Right lobe of liver (tissue), 6 donors: ENCODE measurements at regions not wholly inside any gene's neighbourhood (a gene's known extent, or its start where the extent isn't known, plus 50 kb on each side); places are given as distances from the start of the nearest gene placed in this dataset.

Experiments used
- ATAC-seq, 4 donors: fragments of 200-7000 bp; cut with Tn5 transposase; one replicate each; pipeline ENCODE4 v1.9.1; 2020; ENCODE audit warnings: mild to moderate bottlenecking in 4 of 4, moderate library complexity in 4 of 4
- DNase-seq, 3 donors: peaks; one replicate each; pipeline ENCODE4 v3.0.0-alpha.2; 2020
- H3K27ac ChIP-seq, 3 donors: fragments of 200-600 bp; one replicate each; pipeline ENCODE4 v1.8.0; 2022
- H3K27me3 ChIP-seq, 2 donors: fragments of 200-600 bp; one replicate each; pipeline ENCODE4 v1.8.0; 2022
- H3K36me3 ChIP-seq, 4 donors: fragments of 200-600 bp; sonication (generic) in 1 of 4; one replicate each; pipeline versions ENCODE4 v1.5.1 to v1.8.0; 2017 to 2022; ENCODE audit warnings: control low read depth in 1 of 4
- H3K4me1 ChIP-seq, 4 donors: fragments of 200-600 bp; sonication (generic) in 1 of 4; one replicate each; pipeline versions ENCODE4 v1.5.1 to v1.8.0; 2017 to 2022; ENCODE audit warnings: control low read depth in 1 of 4
- H3K4me3 ChIP-seq, 3 donors: fragments of 200-600 bp; one replicate each; pipeline ENCODE4 v1.8.0; 2022
- H3K9me3 ChIP-seq, 4 donors: fragments of 200-600 bp; sonication (generic) in 1 of 4; one replicate each; pipeline versions ENCODE4 v1.5.1 to v1.8.0; 2017 to 2022; ENCODE audit warnings: control low read depth in 1 of 4
- CTCF ChIP-seq, 4 donors: fragments of 200-600 bp in 3 of 4; fragments of 450-650 bp in 1 of 4; IDR thresholded peaks; one replicate each; pipeline versions ENCODE4 v1.5.1 to v1.8.0; 2016 to 2022; ENCODE audit warnings: antibody characterized with exemption in 4 of 4, mild to moderate bottlenecking in 2 of 4
- POLR2A ChIP-seq: fragments of 450-650 bp; IDR thresholded peaks from one replicate; pipeline ENCODE4 v1.6.1; 2017; ENCODE audit warnings: antibody characterized with exemption, mild to moderate bottlenecking
- WGBS: methylation state at CpG from one replicate; pipeline ENCODE4 v1.1.6; 2018; ENCODE audit warnings: low coverage, low lambda C conversion rate; ENCODE audit not compliant: insufficient coverage; ENCODE audit errors: missing lambda C conversion rate; 5-methylcytosine and 5-hydroxymethylcytosine counted together
- intact Hi-C, 2 donors: fragments of 100-400 bp; cut with DNase I; formaldehyde crosslinking; loops; one replicate each; pipeline versions ENCODE4 v1.11.2 to v1.14.1; 2022
- donor health status: DM: no; HTN: yes; CAD: no.
- donor health status: DM: no; HTN: no; CAD: no.
- donor health status: DM: no; HTN: no; CAD: no.
- donor health status: DM: no; HTN: yes; CAD: no.
- donor health status: DM: no; HTN: yes; CAD: no.

GRCh38 chr3:17911986-17912760, 169.7 kb upstream of the TBC1D5 start:
- Histone ChIP-seq H3K4me3 (no peak overlapping the region), H3K27ac (no peak overlapping the region), H3K4me1 (no peaks in the 10 kb centered on the region), H3K9me3 (no peaks in the 10 kb centered on the region), H3K36me3 (no peaks in the 10 kb centered on the region), H3K27me3 (no peaks in the 10 kb centered on the region)
- 36% methylated on average over 8 of the region's 8 CpGs for WGBS
- TF ChIP-seq CTCF (IDR thresholded peaks at IDR 0.05) (no peak), POLR2A (no peak)
- ATAC-seq (no peak), DNase-seq (no peak)
- intact Hi-C loops, result no loop called here

- intact Hi-C loops, result no loop called here
- no peaks in the 10 kb centered on the region for H3K27me3 ChIP-seq
- H3K9me3 ChIP-seq, result no peaks in the 10 kb centered on the region
- no peak overlapping the region for H3K27ac ChIP-seq
- ATAC-seq (no peak), DNase-seq (no peak)
- 31% methylated on average over 1 of the region's 1 CpG for WGBS
- no peak for TF ChIP-seq CTCF (IDR thresholded peaks at IDR 0.05)
- no peak for TF ChIP-seq POLR2A
- H3K4me3 ChIP-seq, result no peak overlapping the region
- H3K4me1 ChIP-seq, result no peaks in the 10 kb centered on the region
- H3K36me3 ChIP-seq, result no peaks in the 10 kb centered on the region
Measured at GRCh38 chr3:17910922-17911321, 168.5 kb upstream of the TBC1D5 start.

GRCh38 chr3:17909714-17910113, 167.3 kb upstream of the TBC1D5 start:
- H3K36me3 ChIP-seq, result no peaks in the 10 kb centered on the region
- H3K27me3 ChIP-seq, result no peaks in the 10 kb centered on the region
- intact Hi-C loops, result no loop called here
- DNase-seq (no peak), ATAC-seq (no peak)
- H3K4me1 ChIP-seq, result no peaks in the 10 kb centered on the region
- no peak for TF ChIP-seq POLR2A
- no peak for TF ChIP-seq CTCF (IDR thresholded peaks at IDR 0.05)
- WGBS, result 49% methylated on average over 3 of the region's 3 CpGs
- H3K9me3 ChIP-seq, result no peaks in the 10 kb centered on the region
- H3K4me3 ChIP-seq, result no peak overlapping the region
- H3K27ac ChIP-seq, result no peak overlapping the region

DNA sequence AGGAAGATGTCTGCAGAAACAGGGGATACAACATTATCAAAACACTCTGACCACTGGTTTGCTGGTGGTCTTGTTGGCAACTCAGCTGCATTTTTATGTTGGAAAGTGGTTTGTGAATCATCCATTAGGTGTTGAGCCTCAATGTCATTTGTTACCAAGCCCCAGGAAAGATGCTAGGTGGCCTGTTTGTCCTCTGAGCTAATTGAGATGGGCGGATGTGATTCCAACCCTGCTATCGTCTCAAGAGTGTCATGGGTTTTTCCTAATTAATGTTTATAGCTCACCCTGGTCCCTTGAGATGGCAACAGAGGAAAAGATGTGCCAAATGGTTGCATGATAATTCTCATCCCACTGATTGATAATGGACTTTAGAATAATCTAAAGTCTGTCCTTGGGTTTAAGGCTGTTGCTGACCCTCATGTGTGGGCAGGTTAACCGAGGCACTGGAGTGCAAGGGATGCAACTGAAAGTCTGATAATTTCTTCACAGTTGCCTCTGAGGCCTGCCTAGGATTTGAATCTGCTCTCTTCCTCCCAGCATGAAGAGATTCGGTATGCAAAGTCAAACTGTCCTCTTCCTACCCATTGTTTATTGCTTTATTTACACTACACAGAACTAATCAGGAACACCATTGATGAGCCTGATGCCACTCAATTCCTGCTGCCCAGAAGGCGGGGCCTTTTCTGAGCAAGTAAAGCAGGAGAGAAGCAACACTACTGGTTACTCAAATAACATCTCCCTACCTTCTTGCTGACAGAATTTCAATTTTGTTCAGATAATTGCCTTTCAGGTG, 166.2 kb upstream of the TBC1D5 start:
- Histone ChIP-seq H3K4me3 (no peak overlapping the region), H3K27me3 (no peaks in the 10 kb centered on the region), H3K9me3 (no peaks in the 10 kb centered on the region), H3K4me1 (no peaks in the 10 kb centered on the region), H3K36me3 (no peaks in the 10 kb centered on the region), H3K27ac (no peak overlapping the region)
- ATAC-seq (no peak), DNase-seq (no peak)
- intact Hi-C loops, result no loop called here
- WGBS, result 26% methylated on average over 4 of the region's 5 CpGs
- no peak for TF ChIP-seq POLR2A
- TF ChIP-seq CTCF (IDR thresholded peaks at IDR 0.05), result no peak
